Astrocyte (in vitro differentiated cells and primary cell): ENCODE measurements at regions not wholly inside any gene's neighbourhood (a gene's known extent, or its start where the extent isn't known, plus 50 kb on each side); places are given as distances from the start of the nearest gene placed in this dataset.

Experiments
- CTCF ChIP-seq: IDR thresholded peaks from 2 replicates; pipeline ENCODE4 v1.5.1; 2011; ENCODE audit warnings: low read depth, mild to moderate bottlenecking, inconsistent platforms, low read length, moderate library complexity; ENCODE audit not compliant: insufficient read depth
- EZH2 ChIP-seq: IDR thresholded peaks from 2 replicates; pipeline ENCODE4 v1.6.1; 2012; ENCODE audit warnings: mild to moderate bottlenecking, low read length, inconsistent platforms; ENCODE audit not compliant: insufficient read depth

GRCh38 chr1:187771396-187771795 is 942.6 kb downstream of the PLA2G4A start:
- no peak for TF ChIP-seq CTCF
- TF ChIP-seq EZH2: no peak
